ENCODE measurements at regions not wholly inside any gene's neighbourhood (a gene's known extent, or its start where the extent isn't known, plus 50 kb on each side); places are given as distances from the start of the nearest gene placed in this dataset.
A peak's percentile ranks its signal among the peaks of the same experiment; 100 is the strongest.

GRCh38 chr10:44809647-44810046 is 101.5 kb upstream of the TMEM72 start:
- H3K36me3 Mint-ChIP-seq = peaks cover 10% of the 10 kb centered on the region
- POLR2A ChIA-PET = no interaction called here
- peak; percentile 61 for DNase-seq (ENCODE audit: low spot score)

GRCh38 chr10:44811072-44811471 is 100.1 kb upstream of the TMEM72 start:
- no peak for ATAC-seq
- no peak for DNase-seq (ENCODE audit: low spot score)
- POLR2A ChIA-PET = no interaction called here

More at GRCh38 chr10:44809647-44810046, 101.5 kb upstream of the TMEM72 start:
- H3K27me3 Mint-ChIP-seq (ENCODE audit: low read depth) = peaks cover 3% of the 10 kb centered on the region; the same call in 1 of the 2 replicates
- ATAC-seq = peak; percentile 99
- H3K4me3 Mint-ChIP-seq = no peak overlapping the region
- H3K27ac Mint-ChIP-seq = no peak overlapping the region
- CTCF ChIA-PET = interaction anchor here (0.6 to 1.0 kb wide), 7 partner anchors 43 to 462 kb away, joined by 3 to 5 read pairs (median 3); no protein-coding TSS in a partner anchor
- H3K9me3 Mint-ChIP-seq = peaks cover 39% of the 10 kb centered on the region
- H3K4me1 Mint-ChIP-seq = peaks cover 40% of the 10 kb centered on the region
- TF ChIP-seq ZMAT4 (CRISPR knock-in tag; IDR thresholded peaks at IDR 0.05) (no peak), ZNF317 (CRISPR knock-in tag; IDR thresholded peaks at IDR 0.05; ENCODE audit: borderline replicate concordance, low read depth) (0 out of 2 replicates have a peak, but pooled peaks have one; percentile 19)

GRCh38 chr10:44813201-44813600 is 97.9 kb upstream of the TMEM72 start:
- Mint-ChIP-seq H3K4me1 (peaks cover 31% of the 10 kb centered on the region), H3K27ac (no peak overlapping the region), H3K36me3 (peaks cover 10% of the 10 kb centered on the region), H3K4me3 (no peak overlapping the region), H3K9me3 (peaks cover 31% of the 10 kb centered on the region), H3K27me3 (ENCODE audit: low read depth) (peaks cover 3% of the 10 kb centered on the region; the same call in 1 of the 2 replicates)
- CTCF ChIA-PET = no interaction called here
- DNase-seq (ENCODE audit: low spot score) (no peak), ATAC-seq (no peak)
- POLR2A ChIA-PET = no interaction called here
- TF ChIP-seq PRDM15 (CRISPR knock-in tag; IDR thresholded peaks at IDR 0.05) (no peak), E2F1 (CRISPR knock-in tag; IDR thresholded peaks at IDR 0.05) (no peak), SMAD4 (CRISPR knock-in tag; IDR thresholded peaks at IDR 0.05) (no peak), CREB1 (CRISPR knock-in tag; IDR thresholded peaks at IDR 0.05) (no peak), JUN (CRISPR knock-in tag; IDR thresholded peaks at IDR 0.05) (no peak), SMAD3 (CRISPR knock-in tag; IDR thresholded peaks at IDR 0.05; ENCODE audit: borderline replicate concordance) (no peak)

More at GRCh38 chr10:44811072-44811471, 100.1 kb upstream of the TMEM72 start:
- Mint-ChIP-seq H3K36me3 (peaks cover 10% of the 10 kb centered on the region), H3K9me3 (peaks cover 39% of the 10 kb centered on the region), H3K27me3 (ENCODE audit: low read depth) (peaks cover 3% of the 10 kb centered on the region; the same call in 1 of the 2 replicates), H3K4me3 (no peak overlapping the region), H3K4me1 (peaks cover 35% of the 10 kb centered on the region), H3K27ac (no peak overlapping the region)
- CTCF ChIA-PET = interaction anchor here (0.7 kb wide), 1 partner anchor 53 kb away, joined by 5 read pairs; no protein-coding TSS in a partner anchor
- TF ChIP-seq ZMAT4 (CRISPR knock-in tag; IDR thresholded peaks at IDR 0.05) = no peak
- TF ChIP-seq ZNF138 (CRISPR knock-in tag; conservative IDR thresholded peaks at IDR 0.05) = no peak
- TF ChIP-seq SP1 (CRISPR knock-in tag; conservative IDR thresholded peaks at IDR 0.05) = no peak
- no peak for TF ChIP-seq FOXP4 (CRISPR knock-in tag; IDR thresholded peaks at IDR 0.05)
- no peak for TF ChIP-seq CREM (CRISPR knock-in tag; IDR thresholded peaks at IDR 0.05)
